ENCODE measurements at regions not wholly inside any gene's neighbourhood (a gene's known extent, or its start where the extent isn't known, plus 50 kb on each side); places are given as distances from the start of the nearest gene placed in this dataset.

DNA sequence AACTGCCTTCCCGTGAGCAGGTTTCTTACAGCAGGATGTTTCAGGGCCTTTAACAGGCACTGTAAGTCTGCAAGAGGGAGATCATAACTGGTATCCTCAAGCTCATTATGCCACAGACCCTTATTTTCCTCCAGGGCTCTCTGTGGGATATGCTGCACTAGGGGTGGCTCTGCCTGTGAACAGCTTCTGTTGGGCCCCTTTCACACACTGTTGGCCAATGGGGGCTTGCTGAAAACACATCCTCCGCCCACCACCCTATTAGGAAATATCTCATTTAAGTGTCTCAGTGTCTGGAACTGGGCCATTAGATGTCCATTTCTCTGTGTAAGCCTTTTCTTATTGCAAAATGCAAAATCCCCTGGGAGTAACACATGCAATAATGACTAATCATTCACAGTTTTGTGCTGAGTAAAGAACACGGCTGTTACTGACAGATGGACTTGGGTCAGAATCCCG is 414.3 kb upstream of the HS6ST1 start:
- TF ChIP-seq, protein P1, sequence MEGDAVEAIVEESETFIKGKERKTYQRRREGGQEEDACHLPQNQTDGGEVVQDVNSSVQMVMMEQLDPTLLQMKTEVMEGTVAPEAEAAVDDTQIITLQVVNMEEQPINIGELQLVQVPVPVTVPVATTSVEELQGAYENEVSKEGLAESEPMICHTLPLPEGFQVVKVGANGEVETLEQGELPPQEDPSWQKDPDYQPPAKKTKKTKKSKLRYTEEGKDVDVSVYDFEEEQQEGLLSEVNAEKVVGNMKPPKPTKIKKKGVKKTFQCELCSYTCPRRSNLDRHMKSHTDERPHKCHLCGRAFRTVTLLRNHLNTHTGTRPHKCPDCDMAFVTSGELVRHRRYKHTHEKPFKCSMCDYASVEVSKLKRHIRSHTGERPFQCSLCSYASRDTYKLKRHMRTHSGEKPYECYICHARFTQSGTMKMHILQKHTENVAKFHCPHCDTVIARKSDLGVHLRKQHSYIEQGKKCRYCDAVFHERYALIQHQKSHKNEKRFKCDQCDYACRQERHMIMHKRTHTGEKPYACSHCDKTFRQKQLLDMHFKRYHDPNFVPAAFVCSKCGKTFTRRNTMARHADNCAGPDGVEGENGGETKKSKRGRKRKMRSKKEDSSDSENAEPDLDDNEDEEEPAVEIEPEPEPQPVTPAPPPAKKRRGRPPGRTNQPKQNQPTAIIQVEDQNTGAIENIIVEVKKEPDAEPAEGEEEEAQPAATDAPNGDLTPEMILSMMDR (IDR thresholded peaks at IDR 0.05) = no peak
- TF ChIP-seq POLR2A (IDR thresholded peaks at IDR 0.05) (no peak), POLR2AphosphoS5 (IDR thresholded peaks at IDR 0.05) (no peak)
- intact Hi-C loops (cut with DNase I) = loop anchor here (10.0 kb wide), 2 partner anchors 408 to 662 kb away; no protein-coding TSS in a partner anchor
- no peak overlapping the region for H3K4me3 ChIP-seq
- H3K27me3 ChIP-seq (replicated peaks; ENCODE audit: insufficient read depth) = no peaks in the 10 kb centered on the region
- 72% methylated on average over 4 of the region's 4 CpGs for WGBS
- H3K9me3 ChIP-seq = no peaks in the 10 kb centered on the region
- no peak for DNase-seq (ENCODE audit: low spot score)
- H3K27ac ChIP-seq = no peak overlapping the region
- peaks cover 6% of the 10 kb centered on the region for H3K4me1 ChIP-seq (replicated peaks)
- no peaks in the 10 kb centered on the region for H3K36me3 ChIP-seq

DNA sequence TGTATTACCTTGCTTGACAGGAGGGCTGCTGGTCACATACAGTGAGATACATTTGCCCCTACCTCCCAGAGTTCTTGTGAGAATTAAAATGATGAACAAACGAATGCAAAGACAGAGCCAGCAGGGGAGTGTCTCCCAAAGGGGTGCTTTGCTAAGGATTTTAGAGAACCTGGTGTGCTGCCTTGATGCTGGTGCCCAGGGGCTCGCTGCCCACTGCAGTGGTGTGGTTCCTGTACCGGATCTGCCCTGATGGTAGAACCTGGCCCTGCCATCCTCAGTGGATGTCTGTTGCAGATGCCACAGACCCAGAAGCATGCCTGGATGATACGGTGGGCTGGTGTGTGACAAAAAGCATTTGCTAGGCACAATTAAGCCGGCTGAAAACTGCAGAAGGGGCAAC is 414.8 kb upstream of the HS6ST1 start:
- H3K27ac ChIP-seq = no peak overlapping the region
- no peaks in the 10 kb centered on the region for H3K36me3 ChIP-seq
- intact Hi-C loops (cut with DNase I) = loop anchor here (10.0 kb wide), 2 partner anchors 409 to 661 kb away; no protein-coding TSS in a partner anchor
- H3K9me3 ChIP-seq = no peaks in the 10 kb centered on the region
- H3K4me3 ChIP-seq = no peak overlapping the region
- TF ChIP-seq POLR2AphosphoS5 (IDR thresholded peaks at IDR 0.05) (no peak), POLR2A (IDR thresholded peaks at IDR 0.05) (no peak)
- TF ChIP-seq, protein P1 (IDR thresholded peaks at IDR 0.05) = no peak
- H3K27me3 ChIP-seq (replicated peaks; ENCODE audit: insufficient read depth) = no peaks in the 10 kb centered on the region
- DNase-seq (ENCODE audit: low spot score) = no peak
- WGBS = 84% methylated on average over 5 of the region's 5 CpGs
- peaks cover 6% of the 10 kb centered on the region for H3K4me1 ChIP-seq (replicated peaks)

DNA sequence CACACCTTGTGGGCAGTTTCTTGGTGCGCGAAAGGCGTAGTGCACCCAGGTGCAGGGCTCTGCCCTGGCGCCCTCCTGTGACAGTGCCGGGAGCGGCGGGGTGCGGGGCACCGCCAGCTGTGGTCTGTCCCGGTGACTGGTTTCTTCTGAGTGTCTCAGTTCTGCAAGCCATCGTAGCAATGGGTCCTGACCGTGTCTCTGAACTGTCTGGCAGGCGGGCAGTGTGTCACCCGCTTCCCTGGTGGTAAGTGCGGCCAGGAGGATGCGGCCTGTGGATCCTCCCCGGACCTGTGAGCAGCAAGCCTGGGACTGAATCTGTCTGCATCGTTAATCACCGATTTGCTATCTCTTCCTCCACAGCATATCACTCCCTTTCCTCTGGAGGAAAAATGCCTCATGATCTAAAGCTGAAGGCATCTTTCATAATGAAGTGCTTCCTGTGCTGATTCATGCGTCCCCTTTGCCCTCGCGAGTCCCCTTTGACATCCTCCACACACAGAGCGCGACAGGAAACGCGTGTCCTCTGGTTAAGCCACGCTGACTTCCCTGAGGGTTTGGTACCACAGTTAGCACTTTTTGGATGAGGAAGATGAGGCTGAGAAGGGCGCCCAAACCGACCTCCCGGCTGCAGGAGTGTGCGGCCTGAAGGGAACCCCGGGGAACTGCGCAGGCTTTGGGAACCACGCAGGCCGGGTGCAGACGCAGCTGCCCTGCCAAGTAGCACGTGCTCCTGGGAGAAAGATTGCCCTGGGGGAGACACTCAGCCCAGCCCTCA is 416.0 kb upstream of the HS6ST1 start:
- no peaks in the 10 kb centered on the region for H3K36me3 ChIP-seq
- no peaks in the 10 kb centered on the region for H3K27me3 ChIP-seq (replicated peaks; ENCODE audit: insufficient read depth)
- H3K27ac ChIP-seq = no peak overlapping the region
- H3K4me1 ChIP-seq (replicated peaks) = peaks cover 6% of the 10 kb centered on the region
- 81% methylated on average over 36 of the region's 37 CpGs for WGBS
- intact Hi-C loops (cut with DNase I) = loop anchor here (5.0 to 10.0 kb wide), 3 partner anchors 410 to 1113 kb away; no protein-coding TSS in a partner anchor
- no peak overlapping the region for H3K4me3 ChIP-seq
- no peak for TF ChIP-seq POLR2A (IDR thresholded peaks at IDR 0.05)
- TF ChIP-seq POLR2AphosphoS5 (IDR thresholded peaks at IDR 0.05) = no peak
- TF ChIP-seq, protein P1 (IDR thresholded peaks at IDR 0.05) = no peak
- no peaks in the 10 kb centered on the region for H3K9me3 ChIP-seq
- DNase-seq (ENCODE audit: low spot score) = no peak

DNA sequence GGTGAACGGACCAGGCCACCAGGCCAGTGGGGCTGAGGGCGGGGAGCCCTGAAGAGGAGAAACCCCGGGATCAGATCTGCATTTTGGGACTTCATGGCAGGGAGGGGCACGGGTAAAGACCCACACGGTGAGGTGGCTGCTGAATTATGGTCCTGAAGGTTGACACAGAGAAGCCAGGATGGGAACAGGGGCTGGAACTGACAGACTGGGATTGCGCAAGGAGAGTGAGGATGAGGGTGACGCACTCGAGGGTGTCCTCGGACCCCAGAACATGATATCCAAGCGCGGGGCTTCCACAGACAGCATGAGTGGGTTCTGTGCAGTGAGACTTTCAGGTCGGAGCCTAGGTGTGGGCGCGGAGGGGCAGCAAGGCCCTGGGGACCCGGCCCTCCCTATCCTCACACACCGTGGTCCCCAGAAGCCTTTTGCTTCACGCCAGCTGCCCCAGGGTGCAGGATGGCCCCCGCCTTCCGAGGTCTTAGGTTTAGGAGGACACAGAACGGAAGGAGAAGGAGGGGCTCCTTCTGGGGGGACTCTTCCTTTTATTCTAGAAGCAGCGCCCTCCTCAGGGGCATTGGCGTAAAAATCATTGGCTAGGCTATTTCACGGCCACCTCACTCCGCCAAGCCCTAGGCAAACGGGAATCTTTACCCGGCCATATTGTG is 416.8 kb upstream of the HS6ST1 start:
- H3K4me3 ChIP-seq = no peak overlapping the region
- H3K9me3 ChIP-seq = no peaks in the 10 kb centered on the region
- 91% methylated on average over 25 of the region's 26 CpGs for WGBS
- H3K4me1 ChIP-seq (replicated peaks) = peaks cover 6% of the 10 kb centered on the region
- no peak for TF ChIP-seq POLR2A (IDR thresholded peaks at IDR 0.05)
- TF ChIP-seq, protein P1 (IDR thresholded peaks at IDR 0.05) = no peak
- no peak for TF ChIP-seq POLR2AphosphoS5 (IDR thresholded peaks at IDR 0.05)
- intact Hi-C loops (cut with DNase I) = loop anchor here (5.0 to 10.0 kb wide), 3 partner anchors 411 to 1112 kb away; no protein-coding TSS in a partner anchor
- no peak for DNase-seq (ENCODE audit: low spot score)
- H3K27ac ChIP-seq = no peak overlapping the region
- H3K27me3 ChIP-seq (replicated peaks; ENCODE audit: insufficient read depth) = no peaks in the 10 kb centered on the region
- H3K36me3 ChIP-seq = no peaks in the 10 kb centered on the region

Measured in prostate gland (tissue), 2 donors.